ENCODE measurements at regions not wholly inside any gene's neighbourhood (a gene's known extent, or its start where the extent isn't known, plus 50 kb on each side); places are given as distances from the start of the nearest gene placed in this dataset.

DNA sequence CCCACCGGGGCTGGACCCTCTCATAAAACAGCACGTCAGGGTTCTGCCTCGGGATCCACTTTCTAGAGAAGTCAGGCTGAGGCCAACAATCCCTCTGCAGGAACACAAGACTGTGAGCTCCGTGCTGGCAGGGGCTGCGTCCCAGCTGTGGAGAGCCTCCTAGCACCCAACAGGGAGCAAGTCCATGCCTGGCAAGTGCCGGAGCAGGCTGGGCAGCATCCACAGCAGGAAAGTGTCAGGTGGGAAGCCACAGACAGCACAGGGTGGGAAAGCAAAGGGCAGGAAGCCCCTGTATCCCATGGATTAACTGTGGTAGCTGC is 682.3 kb downstream of the TBC1D22A start:
- no peak for DNase-seq
- H3K9me3 ChIP-seq (replicated peaks in 1 of 3) = no peaks in the 10 kb centered on the region
- H3K27ac ChIP-seq = no peak overlapping the region
- intact Hi-C loops (cut with DNase I) = no loop called here
- H3K36me3 ChIP-seq (replicated peaks in 1 of 2) = no peaks in the 10 kb centered on the region
- TF ChIP-seq, protein P1, sequence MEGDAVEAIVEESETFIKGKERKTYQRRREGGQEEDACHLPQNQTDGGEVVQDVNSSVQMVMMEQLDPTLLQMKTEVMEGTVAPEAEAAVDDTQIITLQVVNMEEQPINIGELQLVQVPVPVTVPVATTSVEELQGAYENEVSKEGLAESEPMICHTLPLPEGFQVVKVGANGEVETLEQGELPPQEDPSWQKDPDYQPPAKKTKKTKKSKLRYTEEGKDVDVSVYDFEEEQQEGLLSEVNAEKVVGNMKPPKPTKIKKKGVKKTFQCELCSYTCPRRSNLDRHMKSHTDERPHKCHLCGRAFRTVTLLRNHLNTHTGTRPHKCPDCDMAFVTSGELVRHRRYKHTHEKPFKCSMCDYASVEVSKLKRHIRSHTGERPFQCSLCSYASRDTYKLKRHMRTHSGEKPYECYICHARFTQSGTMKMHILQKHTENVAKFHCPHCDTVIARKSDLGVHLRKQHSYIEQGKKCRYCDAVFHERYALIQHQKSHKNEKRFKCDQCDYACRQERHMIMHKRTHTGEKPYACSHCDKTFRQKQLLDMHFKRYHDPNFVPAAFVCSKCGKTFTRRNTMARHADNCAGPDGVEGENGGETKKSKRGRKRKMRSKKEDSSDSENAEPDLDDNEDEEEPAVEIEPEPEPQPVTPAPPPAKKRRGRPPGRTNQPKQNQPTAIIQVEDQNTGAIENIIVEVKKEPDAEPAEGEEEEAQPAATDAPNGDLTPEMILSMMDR (IDR thresholded peaks at IDR 0.05) = no peak
- no peak for TF ChIP-seq POLR2A (IDR thresholded peaks at IDR 0.05)
- WGBS, 4 donors = 65 to 92% (median 79%) methylated on average over 2 to 6 of the region's 6 CpGs
- H3K4me3 ChIP-seq = no peak overlapping the region
- H3K27me3 ChIP-seq = no peaks in the 10 kb centered on the region
- H3K4me1 ChIP-seq (replicated peaks in 1 of 2) = no peaks in the 10 kb centered on the region

- Histone ChIP-seq H3K4me3 (no peak overlapping the region), H3K36me3 (replicated peaks in 1 of 2) (no peaks in the 10 kb centered on the region), H3K27ac (no peak overlapping the region), H3K4me1 (replicated peaks in 1 of 2) (no peaks in the 10 kb centered on the region), H3K27me3 (no peaks in the 10 kb centered on the region), H3K9me3 (replicated peaks in 1 of 3) (no peaks in the 10 kb centered on the region)
- TF ChIP-seq, protein P1 (IDR thresholded peaks at IDR 0.05) = no peak
- no peak for TF ChIP-seq POLR2A (IDR thresholded peaks at IDR 0.05)
- WGBS, 4 donors = 72 to 76% (median 75%) methylated on average over 7 to 16 of the region's 16 CpGs
- no peak for DNase-seq
- intact Hi-C loops (cut with DNase I) = no loop called here
Observed at GRCh38 chr22:47443836-47444745, 681.6 kb downstream of the TBC1D22A start.

DNA sequence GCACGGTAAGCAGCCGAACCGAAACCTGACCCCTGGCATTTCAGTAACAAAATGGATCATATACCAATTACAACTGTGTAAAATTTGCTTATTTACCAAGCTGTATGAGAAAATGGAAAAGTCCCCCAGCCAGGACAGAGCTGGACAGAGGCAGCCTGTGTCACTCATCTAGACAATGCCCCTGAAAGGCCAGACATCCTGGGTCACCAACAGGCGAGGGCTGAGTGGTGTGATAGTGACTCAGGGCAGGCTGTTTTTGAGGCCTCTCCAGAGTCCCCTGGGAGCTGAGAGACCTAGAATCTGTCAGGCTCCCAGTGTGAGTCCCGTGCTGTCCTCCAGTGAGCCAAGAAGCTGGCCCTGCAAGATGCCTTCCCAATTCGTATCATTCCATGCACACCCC is 680.4 kb downstream of the TBC1D22A start:
- no peaks in the 10 kb centered on the region for H3K9me3 ChIP-seq (replicated peaks in 1 of 3)
- H3K36me3 ChIP-seq (replicated peaks in 1 of 2) = no peaks in the 10 kb centered on the region
- no peak for DNase-seq
- H3K4me1 ChIP-seq (replicated peaks in 1 of 2) = no peaks in the 10 kb centered on the region
- intact Hi-C loops (cut with DNase I) = no loop called here
- no peak overlapping the region for H3K27ac ChIP-seq
- H3K4me3 ChIP-seq = no peak overlapping the region
- TF ChIP-seq, protein P1 (IDR thresholded peaks at IDR 0.05) = no peak
- 73 to 84% (median 78%) methylated on average over 5 to 6 of the region's 6 CpGs for WGBS, 4 donors
- no peaks in the 10 kb centered on the region for H3K27me3 ChIP-seq

- no peaks in the 10 kb centered on the region for H3K27me3 ChIP-seq
- no peak overlapping the region for H3K27ac ChIP-seq
- no peak for DNase-seq
- 83 to 90% (median 86%) methylated on average over 17 of the region's 17 CpGs for WGBS, 4 donors
- H3K36me3 ChIP-seq (replicated peaks in 1 of 2) = no peaks in the 10 kb centered on the region
- H3K4me3 ChIP-seq = no peak overlapping the region
- no peaks in the 10 kb centered on the region for H3K4me1 ChIP-seq (replicated peaks in 1 of 2)
- no peaks in the 10 kb centered on the region for H3K9me3 ChIP-seq (replicated peaks in 1 of 3)
- no peak for TF ChIP-seq POLR2A (IDR thresholded peaks at IDR 0.05)
- TF ChIP-seq, protein P1 (IDR thresholded peaks at IDR 0.05) = no peak
- intact Hi-C loops (cut with DNase I) = no loop called here
Observed at GRCh38 chr22:47439643-47440265, 677.3 kb downstream of the TBC1D22A start.

Data from adrenal gland (tissue), 9 donors.